ENCODE measurements at regions not wholly inside any gene's neighbourhood (a gene's known extent, or its start where the extent isn't known, plus 50 kb on each side); places are given as distances from the start of the nearest gene placed in this dataset.

DNA sequence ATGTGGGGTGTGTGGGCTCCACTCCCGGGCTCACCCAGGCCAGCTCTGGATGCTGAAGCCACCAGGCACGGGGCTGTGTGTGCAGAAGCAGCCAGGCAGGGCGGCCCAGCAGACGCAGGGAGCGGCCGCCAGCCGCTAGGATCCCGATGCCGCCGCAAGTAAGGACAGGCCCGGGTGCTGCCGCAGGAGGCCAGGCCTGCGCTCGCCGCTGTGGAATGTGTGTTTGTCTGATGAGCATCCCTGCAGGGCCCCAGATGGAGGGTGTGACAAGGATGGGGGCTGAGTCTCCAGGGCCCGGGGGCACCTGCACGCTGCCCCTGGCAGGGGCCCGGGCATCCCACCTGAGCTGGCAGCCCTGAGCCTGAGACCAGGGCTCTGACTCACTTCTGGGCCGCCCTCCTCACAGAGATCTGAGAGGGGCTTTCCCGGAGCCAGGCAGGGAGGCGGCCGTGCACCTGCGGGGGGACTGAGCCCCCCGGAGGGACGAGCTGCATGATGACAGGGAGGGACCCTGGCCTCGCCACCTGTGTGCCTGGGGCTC lies 101.5 kb downstream of the FOXL3 start:
- H3K4me3 ChIP-seq (ENCODE audit: low read depth, low read length), result no peak overlapping the region
- TF ChIP-seq, protein P1, sequence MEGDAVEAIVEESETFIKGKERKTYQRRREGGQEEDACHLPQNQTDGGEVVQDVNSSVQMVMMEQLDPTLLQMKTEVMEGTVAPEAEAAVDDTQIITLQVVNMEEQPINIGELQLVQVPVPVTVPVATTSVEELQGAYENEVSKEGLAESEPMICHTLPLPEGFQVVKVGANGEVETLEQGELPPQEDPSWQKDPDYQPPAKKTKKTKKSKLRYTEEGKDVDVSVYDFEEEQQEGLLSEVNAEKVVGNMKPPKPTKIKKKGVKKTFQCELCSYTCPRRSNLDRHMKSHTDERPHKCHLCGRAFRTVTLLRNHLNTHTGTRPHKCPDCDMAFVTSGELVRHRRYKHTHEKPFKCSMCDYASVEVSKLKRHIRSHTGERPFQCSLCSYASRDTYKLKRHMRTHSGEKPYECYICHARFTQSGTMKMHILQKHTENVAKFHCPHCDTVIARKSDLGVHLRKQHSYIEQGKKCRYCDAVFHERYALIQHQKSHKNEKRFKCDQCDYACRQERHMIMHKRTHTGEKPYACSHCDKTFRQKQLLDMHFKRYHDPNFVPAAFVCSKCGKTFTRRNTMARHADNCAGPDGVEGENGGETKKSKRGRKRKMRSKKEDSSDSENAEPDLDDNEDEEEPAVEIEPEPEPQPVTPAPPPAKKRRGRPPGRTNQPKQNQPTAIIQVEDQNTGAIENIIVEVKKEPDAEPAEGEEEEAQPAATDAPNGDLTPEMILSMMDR (IDR thresholded peaks at IDR 0.05; ENCODE audit: low read depth, low read length), result no peak
- in situ Hi-C loops (cut with HindIII; ENCODE audit: low sequenced_read_pairs), result no loop called here
- no peak for DNase-seq (ENCODE audit: low read depth, low spot score)

DNA sequence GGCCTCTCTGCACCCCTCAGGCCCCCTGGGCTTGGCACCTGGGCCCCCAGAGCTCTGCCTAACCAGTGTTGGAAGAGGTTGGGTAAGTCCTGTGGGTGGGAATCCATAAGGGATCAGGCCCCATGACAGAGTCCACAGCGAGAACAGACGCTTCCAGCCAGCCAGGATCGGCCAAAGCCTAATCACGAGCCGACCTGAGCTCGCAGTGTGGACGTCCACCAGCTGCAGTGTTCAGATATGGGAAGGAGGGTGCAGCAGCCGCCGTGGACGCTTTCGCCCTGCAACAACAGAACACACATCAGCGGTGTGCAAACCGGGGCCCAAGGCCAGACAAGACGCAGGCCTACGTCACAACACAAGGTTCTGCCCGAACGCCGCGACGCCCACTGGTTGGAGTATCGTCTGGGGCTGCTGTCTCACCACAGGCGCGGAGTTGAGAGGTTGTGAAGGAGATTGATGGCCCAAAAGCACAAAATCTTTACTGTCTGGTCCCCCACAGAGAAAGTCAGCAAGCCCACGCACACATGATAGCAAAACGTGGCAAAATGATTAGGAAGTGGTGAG lies 102.1 kb downstream of the FOXL3 start:
- TF ChIP-seq, protein P1 (IDR thresholded peaks at IDR 0.05; ENCODE audit: low read depth, low read length), result no peak
- in situ Hi-C loops (cut with HindIII; ENCODE audit: low sequenced_read_pairs), result no loop called here
- H3K4me3 ChIP-seq (ENCODE audit: low read depth, low read length), result no peak overlapping the region
- DNase-seq (ENCODE audit: low read depth, low spot score), result no peak

DNA sequence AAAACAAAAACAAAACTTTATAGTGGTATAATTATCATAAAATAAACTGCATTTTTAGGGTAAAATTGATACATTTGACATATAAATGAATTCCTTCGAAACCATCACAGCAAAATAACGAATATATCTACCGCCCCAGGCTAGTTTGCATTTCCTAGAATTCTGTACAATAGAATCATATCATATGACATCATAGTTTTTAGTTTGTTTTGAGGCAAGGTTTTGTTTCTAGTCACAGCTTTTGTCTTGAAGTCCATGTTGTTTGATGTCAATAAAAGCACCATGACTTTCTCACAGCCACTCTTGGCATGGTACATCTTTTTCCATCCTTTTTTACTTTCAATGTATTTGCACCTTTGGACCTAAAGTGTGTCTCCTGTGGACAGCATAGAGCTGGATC lies 102.9 kb downstream of the FOXL3 start:
- TF ChIP-seq, protein P1 (IDR thresholded peaks at IDR 0.05; ENCODE audit: low read depth, low read length), result no peak
- in situ Hi-C loops (cut with HindIII; ENCODE audit: low sequenced_read_pairs), result no loop called here
- DNase-seq (ENCODE audit: low read depth, low spot score), result no peak
- no peak overlapping the region for H3K4me3 ChIP-seq (ENCODE audit: low read depth, low read length)

DNA sequence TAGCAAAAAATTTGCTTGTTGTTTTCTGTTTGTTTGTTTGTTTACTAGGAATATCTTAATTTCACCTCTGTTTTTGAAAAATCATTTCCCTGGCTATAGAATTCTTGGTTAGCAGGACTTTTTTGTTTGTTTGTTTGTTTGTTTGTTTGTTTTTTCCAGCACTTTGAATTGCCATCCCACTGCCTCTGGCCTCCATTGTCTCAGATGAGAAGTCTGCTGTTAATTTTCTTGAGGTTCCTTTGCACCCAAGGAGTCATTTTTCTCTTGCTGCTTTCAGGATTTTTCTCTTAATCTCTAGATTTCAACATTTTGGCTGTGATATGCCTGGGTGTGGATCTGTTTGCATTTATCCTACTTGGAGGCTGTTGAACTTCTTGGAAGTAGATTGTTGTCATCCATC lies 105.7 kb downstream of the FOXL3 start:
- no peak for DNase-seq (ENCODE audit: low read depth, low spot score)
- TF ChIP-seq, protein P1 (IDR thresholded peaks at IDR 0.05; ENCODE audit: low read depth, low read length), result no peak
- no peak overlapping the region for H3K4me3 ChIP-seq (ENCODE audit: low read depth, low read length)
- in situ Hi-C loops (cut with HindIII; ENCODE audit: low sequenced_read_pairs), result no loop called here

DNA sequence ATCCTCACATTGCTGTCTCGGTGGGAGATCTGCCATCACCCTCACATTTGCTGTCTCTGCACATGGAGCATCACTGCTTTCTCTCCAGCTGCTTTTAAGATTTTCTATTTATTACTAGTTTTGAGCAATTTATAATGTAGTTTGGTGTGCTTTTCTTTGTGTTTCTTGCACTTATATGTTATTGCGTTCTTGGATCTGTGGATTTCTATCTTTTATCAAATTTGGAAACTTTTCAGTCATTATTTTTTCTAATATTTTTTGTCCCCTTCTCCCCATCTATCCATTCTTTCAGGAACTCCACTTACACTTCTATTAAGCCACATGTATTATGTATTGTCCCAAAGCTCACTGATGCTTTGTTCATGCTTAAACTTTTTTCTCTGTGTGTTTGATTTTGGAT lies 108.9 kb downstream of the FOXL3 start:
- no peak for DNase-seq (ENCODE audit: low read depth, low spot score)
- in situ Hi-C loops (cut with HindIII; ENCODE audit: low sequenced_read_pairs), result no loop called here
- TF ChIP-seq, protein P1 (IDR thresholded peaks at IDR 0.05; ENCODE audit: low read depth, low read length), result no peak
- H3K4me3 ChIP-seq (ENCODE audit: low read depth, low read length), result no peak overlapping the region

DNA sequence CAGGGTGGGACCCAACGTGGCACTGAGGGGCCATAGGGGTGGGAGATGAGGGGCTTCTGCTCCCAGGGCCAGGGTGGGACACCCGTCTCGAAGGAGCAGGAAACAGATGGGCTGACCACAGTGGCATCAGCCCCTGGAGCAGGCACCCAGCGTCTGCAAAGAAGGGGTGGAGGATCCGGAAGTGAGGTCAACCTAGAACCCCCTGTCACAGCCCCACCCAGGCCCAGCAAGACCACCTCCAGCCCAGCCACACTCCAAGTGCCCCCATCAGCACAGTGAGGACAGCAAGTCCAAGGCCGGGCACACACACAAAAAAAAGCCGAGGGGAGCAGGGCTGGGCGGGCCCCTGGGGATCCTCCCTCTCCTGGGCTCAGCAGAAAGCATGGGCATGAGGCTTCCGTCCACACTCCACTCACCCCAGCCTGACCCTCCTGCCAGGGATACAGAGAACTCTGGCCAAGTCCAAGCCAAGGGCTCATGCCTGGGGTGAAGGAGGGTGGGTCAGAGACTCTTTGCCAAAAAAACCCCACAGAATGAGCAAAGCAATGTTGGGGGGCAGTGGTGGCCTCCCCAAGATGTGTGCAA lies 111.0 kb downstream of the FOXL3 start:
- TF ChIP-seq, protein P1 (IDR thresholded peaks at IDR 0.05; ENCODE audit: low read depth, low read length), result no peak
- H3K4me3 ChIP-seq (ENCODE audit: low read depth, low read length), result no peak overlapping the region
- no peak for DNase-seq (ENCODE audit: low read depth, low spot score)
- in situ Hi-C loops (cut with HindIII; ENCODE audit: low sequenced_read_pairs), result no loop called here

Measured in astrocyte of the spinal cord (primary cell).